ENCODE measurements at regions not wholly inside any gene's neighbourhood (a gene's known extent, or its start where the extent isn't known, plus 50 kb on each side); places are given as distances from the start of the nearest gene placed in this dataset.
"Not testable (repeated sequence)": the region's sequence is repeated elsewhere in the genome, so short reads cannot be mapped to it uniquely, and the experiment has no call there.

DNA sequence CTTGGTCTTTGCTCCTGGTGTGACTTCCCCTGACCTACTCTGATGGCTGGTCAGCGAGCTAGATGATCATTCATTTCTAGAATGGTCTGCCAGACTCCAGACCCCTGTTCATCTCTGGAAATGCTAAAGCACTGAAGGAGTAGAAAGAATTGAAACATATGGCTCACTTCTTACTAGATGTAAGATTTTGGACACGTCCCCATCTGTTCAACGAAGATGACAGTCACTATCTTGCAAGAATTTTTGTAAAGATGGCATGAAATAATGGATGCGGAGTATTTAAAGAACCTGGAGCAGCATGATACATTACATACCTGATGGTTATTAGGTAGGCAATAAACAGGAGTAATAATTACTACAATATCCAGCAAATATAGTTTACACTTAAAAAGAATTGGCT, 252.7 kb upstream of the SDK2 start:
- no peak for DNase-seq

DNA sequence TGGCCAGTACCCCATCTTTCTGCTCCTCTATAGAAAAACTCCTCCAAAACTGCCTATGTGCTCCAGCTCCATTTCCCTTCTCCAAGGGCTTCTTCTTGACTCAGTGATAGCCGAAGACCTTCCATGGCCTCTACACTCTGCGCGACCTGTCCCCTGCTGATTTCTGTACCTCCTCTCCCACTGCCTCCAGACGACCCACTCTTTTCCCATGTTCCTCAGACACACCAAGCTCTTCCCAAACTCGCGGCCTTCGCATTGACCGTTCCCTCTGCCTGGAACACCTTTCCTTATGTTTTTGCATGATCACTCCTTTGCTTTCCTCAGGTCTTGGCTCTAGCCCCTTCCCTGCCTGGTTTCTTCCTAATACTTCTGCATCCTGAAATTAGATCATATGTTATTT, 255.6 kb upstream of the SDK2 start:
- no peak for DNase-seq

DNA sequence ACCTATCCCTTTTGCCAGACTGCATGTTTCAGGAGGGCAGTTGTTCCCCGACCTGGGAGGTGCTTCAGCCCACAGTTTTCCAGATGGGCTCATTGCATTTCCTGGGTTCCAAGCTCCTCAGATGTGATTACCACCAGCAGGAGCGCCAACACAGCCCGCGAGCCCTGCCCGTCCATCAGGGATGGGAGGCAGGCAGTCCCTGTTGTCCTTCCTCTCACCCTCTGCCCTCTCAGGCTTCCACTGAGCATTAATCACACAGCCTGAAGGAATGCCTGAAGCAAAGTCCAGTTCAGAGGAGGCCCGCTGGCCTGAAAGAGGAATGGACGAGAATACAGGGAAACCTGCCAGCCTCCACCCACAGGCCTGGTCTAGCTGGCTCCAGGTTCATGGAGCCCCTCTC, 256.3 kb upstream of the SDK2 start:
- DNase-seq: no peak

DNA sequence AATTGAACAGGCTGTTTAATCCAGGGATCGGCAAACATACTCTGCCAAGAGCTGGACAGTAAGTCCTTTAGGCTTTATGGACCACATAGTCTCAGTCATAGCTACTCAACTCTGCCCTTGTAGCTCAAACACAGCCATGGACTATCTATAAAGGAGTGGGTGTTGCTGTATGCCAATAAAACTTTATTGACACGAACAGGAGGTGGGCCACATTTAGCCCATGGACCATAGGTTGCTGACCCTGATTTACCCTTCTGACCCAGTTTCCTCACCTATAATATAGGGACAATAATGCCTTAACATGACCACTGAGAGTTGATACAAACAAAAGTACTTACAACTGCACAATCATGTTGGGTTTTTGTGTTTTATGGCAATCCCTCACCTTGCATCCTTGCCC, 257.0 kb upstream of the SDK2 start:
- no peak for DNase-seq

DNA sequence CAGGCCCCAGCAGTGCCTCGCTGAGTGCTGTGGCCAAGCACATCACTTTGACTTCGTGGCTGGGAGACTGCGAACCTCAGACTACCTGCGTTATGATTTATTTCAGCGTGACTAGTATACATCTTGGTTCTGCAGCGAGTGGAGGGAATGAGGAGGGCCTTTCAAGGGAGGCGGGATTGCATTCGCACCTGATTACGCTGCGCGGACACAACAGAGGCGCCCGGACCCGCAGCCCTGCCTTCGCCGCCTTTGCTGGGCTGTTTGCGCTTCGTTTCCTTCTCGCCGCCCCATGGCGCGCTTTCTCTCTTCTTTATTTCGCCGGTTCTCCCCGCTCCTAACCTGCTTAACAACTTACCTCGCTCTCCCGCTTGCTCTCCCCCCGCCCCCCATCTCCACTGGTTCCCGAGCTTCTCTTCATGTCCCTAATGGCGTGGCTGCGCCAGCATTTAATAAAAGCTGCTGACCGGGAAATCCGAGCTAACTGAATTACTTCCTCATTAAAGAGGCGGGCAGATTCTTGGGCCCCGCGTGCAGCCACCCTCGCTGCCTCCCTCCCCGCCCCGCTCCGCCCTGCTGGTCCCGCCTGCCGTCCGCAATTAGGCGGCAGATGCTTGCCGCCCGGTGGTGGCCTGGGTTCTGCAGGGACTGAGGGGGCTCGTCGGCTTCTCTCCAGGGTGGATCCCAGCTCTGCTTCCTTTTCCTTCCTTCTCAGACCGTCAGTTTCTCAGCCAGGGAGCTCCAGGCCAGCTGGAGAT, 257.6 kb upstream of the SDK2 start:
- DNase-seq: peak in 1 of 14 donors; percentile 6

DNA sequence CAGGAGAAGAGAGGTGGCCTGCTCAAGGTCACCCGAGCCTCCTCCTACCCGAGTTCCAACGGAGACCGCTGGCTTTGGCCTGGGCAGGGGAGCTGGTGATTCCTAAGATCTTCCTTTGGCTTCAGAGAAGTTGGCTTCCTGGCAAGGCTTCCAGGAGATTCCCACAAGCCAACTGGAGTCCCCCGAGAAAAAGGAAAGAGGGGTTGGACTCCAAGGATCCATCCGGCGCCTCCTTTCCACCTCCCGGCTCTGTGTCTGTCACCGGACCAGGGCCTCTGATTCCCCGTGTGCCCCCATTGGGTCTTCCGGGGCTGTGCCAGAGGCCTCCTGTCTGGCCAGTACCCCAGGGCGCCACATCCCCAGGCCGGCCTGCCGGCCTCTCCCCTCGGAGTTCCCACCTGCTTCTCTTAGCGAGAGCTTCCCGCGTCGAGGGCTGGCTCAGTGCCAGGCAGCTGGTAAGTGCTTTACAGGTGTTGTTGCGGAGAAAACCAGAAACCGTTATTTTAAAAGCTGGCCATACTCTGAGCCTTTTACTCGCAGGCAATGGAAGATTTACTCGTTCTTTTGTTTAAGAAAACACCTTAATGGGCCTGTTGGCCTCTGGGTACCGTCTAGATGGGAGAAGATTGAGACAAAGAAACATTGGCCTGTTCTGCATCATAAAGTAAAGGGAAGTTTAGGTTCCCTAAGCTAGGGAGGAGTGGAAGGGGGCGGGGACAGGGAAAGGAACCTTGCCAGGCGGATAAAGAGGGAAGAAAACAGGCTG, 258.4 kb upstream of the SDK2 start:
- no peak for DNase-seq

DNA sequence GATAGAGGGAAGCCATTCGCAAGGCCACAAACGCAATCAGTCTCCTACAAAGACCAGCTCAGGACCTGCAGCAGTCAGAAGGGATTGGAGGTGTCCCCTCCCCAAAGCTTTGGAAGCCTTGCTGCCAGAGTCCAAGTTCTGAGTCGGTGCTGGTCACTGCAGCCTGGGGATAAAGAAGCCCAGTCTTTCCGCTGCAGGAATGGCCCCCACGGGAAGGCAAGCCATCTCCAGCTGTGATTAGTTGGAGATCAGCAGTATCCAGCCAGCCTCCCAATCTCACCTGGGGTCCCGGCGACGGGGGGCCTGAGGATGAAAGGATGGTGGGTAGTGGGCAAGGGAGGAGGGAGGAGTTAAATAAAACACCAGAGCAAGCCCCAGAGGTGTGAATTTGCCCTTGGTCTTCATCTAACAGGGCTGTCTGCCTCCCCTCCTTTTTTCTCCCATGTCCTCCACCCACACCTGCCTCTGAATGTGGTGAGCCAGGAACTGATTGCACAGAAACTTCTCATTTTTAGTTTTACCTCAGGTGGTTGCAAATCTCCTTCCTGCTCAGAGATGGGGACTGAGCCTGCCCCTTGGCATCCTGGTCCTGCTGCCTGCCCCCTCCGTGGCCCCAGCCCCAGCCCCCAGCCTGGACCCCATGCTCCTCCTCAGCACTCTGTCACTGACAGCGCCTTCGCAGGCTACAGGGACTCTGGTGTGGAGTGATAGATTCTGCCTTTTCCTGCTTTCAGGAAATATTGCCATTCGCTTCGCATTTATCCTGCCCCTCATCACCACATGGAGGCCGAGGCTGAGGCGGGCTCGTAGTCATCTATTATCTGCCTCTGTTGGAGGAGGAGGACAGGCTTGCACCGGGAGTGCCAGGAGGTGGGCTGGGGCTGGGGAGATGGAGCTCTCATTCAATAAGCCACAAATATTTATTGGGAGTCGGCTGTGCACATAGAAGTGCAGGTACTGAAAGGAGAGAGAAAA, 262.9 kb upstream of the SDK2 start:
- DNase-seq: no peak

DNA sequence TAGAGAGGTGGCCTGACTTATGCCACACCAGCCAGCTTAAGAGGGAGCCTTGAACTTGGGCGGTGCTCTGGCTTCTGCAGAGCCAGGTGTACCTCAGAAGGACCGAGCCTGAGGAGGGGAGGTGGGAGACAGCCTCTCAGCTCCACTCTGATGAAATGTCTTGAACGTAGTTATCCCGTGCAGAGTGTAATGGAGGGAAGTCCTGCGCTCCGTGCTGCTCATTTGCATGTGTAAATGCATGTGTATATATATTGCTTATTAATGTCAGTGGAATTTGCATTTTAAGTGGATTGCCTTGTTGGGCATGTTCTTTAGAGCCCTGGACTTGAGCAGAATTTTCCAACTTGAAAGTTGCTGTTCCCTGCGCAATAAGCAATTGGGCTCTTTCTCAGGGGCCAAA, 264.9 kb upstream of the SDK2 start:
- no peak for DNase-seq

DNA sequence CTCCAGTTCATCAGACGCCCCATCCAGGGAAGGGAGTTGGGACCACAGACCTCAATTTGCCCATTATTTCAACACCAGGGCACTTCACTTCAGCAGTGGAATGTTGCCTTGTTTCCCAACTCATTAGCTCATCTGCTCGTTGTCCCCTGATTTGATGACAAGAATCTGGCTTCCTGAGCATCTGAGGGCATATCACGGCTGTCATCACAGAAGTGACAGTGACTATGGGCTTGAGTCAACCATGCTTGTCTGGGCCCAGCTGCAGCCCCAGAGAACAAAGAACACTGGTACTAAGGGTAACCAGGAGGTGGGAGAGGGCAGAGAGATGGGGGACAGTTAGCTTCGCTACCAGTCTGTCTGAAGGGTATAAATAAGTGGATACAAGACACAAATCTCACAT, 266.0 kb upstream of the SDK2 start:
- DNase-seq: peak in 1 of 14 donors; percentile 21

DNA sequence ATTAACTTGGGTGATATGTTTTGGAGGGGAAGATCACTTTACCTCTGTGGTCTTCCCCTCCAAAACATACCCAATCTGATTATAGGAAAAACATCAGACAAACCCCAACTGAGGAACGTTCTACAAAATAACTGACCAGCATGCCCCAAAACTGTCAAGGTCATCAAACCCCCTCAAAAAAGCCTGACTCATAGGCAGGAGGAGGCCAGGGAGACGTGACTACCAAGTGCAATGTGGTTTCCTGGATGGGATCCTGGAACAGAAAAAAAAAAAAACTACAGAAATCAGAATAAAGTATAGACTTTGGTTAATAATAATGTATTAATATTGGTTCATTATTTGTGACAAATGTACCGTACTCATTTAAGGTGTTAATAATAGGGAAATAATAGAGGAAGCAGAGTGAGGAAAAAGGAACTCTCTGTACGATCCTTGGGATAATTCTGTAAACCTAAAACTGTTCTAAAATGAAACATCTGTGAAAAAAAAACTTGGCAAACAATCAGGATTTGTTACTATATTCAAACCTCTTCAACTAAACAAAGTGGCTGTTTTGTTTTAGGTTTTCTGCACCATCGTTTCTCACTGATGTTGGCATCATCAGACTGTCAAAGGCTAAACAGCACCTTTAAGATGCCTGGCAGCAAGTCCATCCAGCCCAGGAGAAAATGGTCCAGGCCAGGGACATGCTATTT, 266.7 kb upstream of the SDK2 start:
- no peak for DNase-seq

DNA sequence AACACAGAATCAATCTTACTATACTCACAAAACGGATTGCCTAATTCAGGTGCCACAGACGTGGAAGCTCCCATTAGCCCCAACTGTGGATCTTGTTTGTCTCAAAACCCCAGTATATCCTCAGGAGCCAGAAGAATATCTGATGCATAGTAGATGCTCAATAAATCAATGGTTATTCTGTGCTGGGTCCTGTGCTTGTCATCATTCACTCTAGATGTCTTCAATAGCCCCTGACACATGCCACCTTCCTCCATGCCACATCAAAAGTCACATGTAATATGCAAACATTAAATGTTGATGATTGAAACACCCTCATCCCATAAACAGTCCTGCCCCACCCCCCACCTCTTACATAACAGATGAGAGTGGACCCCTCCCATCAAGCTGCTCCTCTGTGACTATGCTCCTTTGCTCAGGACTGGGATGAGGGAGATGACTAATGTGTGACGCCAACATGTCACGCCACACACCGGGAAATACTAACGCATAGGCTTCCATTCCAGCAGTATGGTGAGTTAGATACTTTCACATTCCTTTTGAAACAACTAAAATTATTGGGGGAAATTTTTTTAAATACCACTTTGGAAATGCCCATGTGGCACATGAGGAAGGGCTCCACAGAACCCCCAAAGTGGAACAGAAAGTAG, 267.6 kb upstream of the SDK2 start:
- no peak for DNase-seq

DNA sequence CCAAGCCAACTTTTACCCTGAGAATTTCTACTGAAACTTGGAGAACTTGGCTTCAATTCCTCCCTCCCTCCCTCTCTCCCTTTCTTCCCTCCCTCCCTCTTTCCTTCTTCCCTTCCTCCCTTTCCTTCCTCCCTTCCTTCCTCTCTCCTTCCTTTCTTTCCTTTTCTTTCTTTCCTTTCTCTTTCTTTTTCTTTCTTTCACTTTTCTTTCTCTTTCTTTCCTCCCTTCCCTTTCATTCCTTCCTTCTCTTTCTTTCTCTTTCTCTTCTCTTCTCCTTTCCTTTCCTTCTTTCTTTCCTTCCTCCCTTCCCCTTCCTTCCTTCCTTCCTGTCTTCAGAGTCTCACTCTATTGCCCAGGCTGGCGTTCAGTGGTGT, 268.1 kb upstream of the SDK2 start:
- DNase-seq: no peak

DNA sequence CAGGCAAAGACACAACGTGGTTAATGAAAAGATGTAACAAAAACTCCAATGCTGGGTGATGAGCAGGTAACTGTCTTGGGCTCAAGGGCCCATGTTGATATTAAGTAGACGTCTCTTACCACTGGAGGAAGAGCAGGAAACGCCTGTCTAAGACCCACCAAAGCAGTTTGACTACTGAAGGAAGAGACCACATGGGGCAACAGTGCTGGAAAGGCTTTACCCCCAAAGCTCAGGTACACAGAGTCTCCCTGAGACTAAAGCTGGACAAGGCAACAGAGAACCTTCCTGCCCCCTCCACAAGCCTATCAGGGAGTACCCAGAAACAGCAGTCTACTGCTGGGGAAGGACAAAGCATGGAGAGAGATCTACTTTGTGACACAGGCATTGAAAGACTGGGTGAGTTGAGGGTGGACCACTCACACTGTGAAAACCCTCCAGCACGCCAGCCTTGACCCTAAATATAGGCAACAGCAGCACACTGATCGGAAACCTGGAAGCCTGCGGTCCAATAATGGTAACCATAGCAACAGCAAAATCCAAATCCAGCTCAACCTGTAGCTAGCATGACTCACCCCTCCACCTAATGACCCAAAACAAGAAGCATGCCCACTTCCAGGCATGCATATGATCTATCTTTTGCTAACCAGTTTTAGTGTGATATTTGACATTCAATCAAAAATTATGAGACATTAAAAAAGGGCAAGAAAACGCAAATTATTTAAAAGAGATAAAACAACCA, 270.5 kb upstream of the SDK2 start:
- no peak for DNase-seq

DNA sequence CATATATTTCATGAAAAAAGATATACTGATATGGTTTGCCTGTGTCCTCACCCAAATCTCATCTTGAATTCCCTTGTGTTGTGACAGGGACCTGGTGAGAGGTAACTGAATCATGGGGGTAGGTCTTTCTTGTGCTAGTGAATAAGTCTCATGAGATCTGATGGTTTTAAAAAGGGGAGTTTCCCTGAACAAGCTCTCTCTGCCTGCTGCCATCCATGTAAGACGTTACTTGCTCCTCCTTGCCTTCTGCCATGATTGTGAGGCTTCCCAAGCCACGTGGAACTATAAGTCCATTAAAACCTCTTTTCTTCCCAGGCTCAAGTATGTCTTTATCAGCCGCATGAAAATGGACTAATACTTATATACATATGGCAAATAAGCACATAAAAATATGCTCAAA, 274.8 kb upstream of the SDK2 start:
- DNase-seq: not testable (repeated sequence)

DNA sequence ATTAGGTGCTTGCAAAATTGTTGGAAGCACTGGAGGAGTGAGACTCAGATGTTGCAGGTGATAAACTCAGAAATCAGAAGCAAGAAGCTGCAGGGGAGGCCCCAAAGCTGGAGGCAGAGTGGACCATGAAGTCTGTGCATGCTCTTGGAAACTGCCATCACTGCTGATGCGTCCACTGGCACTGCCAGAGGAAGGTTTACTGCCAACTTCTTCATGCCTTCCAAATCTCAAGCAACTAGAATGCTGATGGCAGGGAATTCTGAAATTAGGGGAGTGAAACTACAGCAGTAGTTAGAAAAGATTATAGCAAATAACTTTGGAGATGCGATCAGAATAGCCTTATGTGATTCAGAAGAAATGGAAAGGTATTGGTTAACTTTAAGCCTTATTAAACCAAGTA, 277.1 kb upstream of the SDK2 start:
- no peak for DNase-seq

DNA sequence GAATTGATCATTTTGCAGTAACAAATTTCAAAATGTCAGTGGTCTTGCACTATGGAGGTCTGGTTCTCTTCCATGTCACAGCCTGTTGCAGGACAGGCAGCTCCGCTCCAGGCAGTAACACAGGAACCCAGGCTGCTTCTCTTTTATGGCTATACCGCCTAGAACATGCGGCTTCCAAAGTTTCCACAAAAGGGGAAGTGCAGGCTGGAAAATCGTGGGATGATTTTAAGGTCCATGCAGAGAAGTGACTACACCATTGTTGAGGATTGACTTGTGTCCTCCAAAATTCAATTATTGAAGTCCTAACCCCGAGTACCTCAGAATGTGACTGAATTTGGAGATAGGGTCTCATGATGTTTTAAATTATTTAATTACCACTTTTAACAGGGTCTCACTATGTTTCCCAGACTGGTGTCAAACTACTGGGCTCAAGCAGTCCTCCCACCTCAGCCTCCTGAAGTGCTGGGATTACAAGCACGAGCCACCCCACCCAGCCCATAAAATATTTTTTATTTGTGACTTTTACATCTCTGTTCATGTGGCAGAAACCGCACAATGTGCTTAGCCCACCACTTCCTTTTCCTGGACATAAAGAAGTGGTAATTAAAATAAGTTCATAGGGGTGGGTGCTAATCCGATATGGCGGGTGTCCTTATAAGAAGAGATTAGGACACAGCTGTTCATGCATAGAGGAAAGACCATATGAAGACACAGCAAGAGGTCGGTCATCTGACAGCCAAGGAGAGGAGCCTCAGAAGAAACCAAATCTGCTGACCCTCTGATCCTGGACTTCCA, 279.2 kb upstream of the RPL38 start:
- DNase-seq: no peak

DNA sequence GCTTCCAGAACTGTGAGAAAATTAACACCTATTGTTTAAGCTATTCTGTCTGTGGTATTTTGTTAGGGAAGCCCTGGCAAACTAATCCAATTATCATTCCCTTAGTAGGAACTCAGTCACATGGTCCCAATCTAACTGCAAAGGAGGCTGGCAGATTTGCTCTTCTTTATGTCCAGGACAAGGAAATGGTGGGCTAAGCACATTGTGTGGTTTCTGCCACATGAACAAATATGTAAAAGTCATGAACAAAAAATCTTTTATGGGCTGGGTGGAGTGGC, 278.6 kb upstream of the RPL38 start:
- DNase-seq: no peak

DNA sequence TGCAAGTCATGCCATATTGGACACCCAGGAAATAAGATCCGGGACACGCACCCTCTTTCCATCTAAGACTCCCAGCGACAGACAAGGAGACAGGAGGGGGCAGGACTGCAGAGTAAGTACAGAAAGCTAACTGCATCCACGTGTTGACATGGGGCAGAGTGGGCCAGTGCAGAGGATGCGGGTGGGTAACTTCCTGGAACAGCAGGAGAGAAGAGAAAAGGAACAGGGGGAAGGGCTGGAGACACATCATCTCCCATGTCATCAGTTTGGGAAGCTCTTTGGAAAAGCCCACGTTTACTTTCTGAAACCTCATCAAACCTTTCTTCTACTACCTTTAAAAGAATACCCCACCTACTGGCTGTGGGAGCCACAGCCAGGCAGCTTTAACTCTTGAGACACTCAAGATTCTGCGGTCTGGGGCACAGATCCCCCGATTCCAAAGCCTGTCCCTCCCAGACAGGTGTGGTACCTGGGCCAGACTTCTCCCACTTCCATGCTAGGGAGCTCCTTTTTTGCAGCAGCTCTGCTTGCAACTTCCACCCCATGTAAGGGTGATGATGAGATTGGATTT, 273.5 kb upstream of the RPL38 start:
- no peak for DNase-seq

DNA sequence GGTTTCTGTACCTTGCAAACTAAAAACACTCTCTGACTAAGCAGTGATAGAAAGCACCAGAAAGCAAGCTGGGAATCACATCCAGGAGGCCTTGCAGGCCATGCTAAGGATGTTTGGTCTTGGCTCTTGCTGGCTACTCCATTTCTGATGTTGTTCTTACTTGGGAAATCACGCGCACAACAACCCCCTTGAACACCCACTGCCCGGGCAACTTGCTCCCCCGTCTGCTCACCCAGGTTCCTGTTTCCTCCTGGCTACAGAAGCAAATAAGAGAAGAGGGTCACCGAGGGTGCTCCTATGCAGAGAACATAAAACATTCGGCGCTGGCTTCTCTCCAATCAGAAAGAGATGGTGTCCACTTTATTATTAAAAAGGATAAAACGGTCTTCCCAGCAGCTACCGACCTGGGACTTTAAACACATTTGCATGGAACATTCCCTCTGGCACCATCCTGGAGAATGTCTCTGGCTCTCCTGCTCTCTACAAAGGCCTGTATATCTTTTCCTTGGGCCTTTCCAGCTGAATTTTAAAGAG, 271.2 kb upstream of the RPL38 start:
- DNase-seq: no peak

Data from C1 segment of cervical spinal cord (tissue), 14 donors.